Adrenal gland (tissue), 5 donors: ENCODE measurements at regions not wholly inside any gene's neighbourhood (a gene's known extent, or its start where the extent isn't known, plus 50 kb on each side); places are given as distances from the start of the nearest gene placed in this dataset.

ENCODE experiments used
- CTCF ChIP-seq, 6 experiments: fragments of 450-650 bp in 4 of 6; fragments of 200-600 bp in 2 of 6; sonication (generic) in 1 of 6; IDR thresholded peaks; 1 replicate in 5 of 6; 2 replicates in 1 of 6; pipeline versions ENCODE4 v1.5.1 to v1.8.0; 2016 to 2021; ENCODE audit warnings: antibody characterized with exemption in 6 of 6, mild to moderate bottlenecking in 2 of 6, moderate library complexity in 1 of 6
- POLR2A ChIP-seq, 2 donors: fragments of 450-650 bp; IDR thresholded peaks; one replicate each; pipeline ENCODE4 v1.6.1; 2017; ENCODE audit warnings: antibody characterized with exemption in 2 of 2, mild to moderate bottlenecking in 2 of 2, moderate library complexity in 1 of 2
- donor health status: DM: no; HTN: no; CAD: no.

GRCh38 chr3:72015463-72015862 lies 230.5 kb upstream of the PROK2 start:
- TF ChIP-seq CTCF (IDR thresholded peaks at IDR 0.05) = no peak
- no peak for TF ChIP-seq POLR2A (IDR thresholded peaks at IDR 0.05)
